Brain microvascular endothelial cell (primary cell): ENCODE measurements at regions not wholly inside any gene's neighbourhood (a gene's known extent, or its start where the extent isn't known, plus 50 kb on each side); places are given as distances from the start of the nearest gene placed in this dataset.

Experiments
- DNase-seq: peaks from one replicate; pipeline ENCODE4 v3.0.0-alpha.2; 2020
- H3K27ac ChIP-seq: fragments of 250-450 bp; sonication (Bioruptor Pico); 2 replicates; pipeline ENCODE4 v1.5.1; 2020; ENCODE audit warnings: mild to moderate bottlenecking, moderate library complexity
- H3K27me3 ChIP-seq: fragments of 250-450 bp; sonication (Bioruptor Pico); replicated peaks from 2 replicates; pipeline ENCODE4 v1.5.1; 2020; ENCODE audit warnings: mild to moderate bottlenecking
- H3K36me3 ChIP-seq: fragments of 250-450 bp; sonication (Bioruptor Pico); replicated peaks from 2 replicates; pipeline ENCODE4 v1.5.1; 2020; ENCODE audit warnings: mild to moderate bottlenecking
- H3K4me3 ChIP-seq: 2 replicates; pipeline ENCODE4 v1.5.1; 2011; ENCODE audit warnings: low read depth, mild to moderate bottlenecking, control low read depth, low read length, moderate library complexity
- CTCF ChIP-seq: IDR thresholded peaks from 2 replicates; pipeline ENCODE4 v1.5.1; 2011; ENCODE audit warnings: low read depth, mild to moderate bottlenecking, moderate library complexity, low read length, control low read depth, inconsistent platforms; ENCODE audit errors: missing control alignments
- in situ Hi-C: cut with HindIII; loops from 2 replicates; pipeline ENCODE4 v1.10.0; 2017; ENCODE audit warnings: low sequenced_read_pairs, low pct_ligation_motif_present

GRCh38 chr7:130943981-130944380, 210.0 kb upstream of the KLF14 start:
- H3K27ac ChIP-seq, result peak overlapping the region; percentile 74
- no peak overlapping the region for H3K4me3 ChIP-seq

GRCh38 chr7:130944997-130945396, 211.0 kb upstream of the KLF14 start:
- no peak overlapping the region for H3K4me3 ChIP-seq
- DNase-seq, result no peak
- H3K27ac ChIP-seq, result no peak overlapping the region
- H3K27me3 ChIP-seq, result no peaks in the 10 kb centered on the region
- TF ChIP-seq CTCF, result no peak
- in situ Hi-C loops, result no loop called here
- no peaks in the 10 kb centered on the region for H3K36me3 ChIP-seq

More at GRCh38 chr7:130943981-130944380, 210.0 kb upstream of the KLF14 start:
- Histone ChIP-seq H3K27me3 (no peaks in the 10 kb centered on the region), H3K36me3 (no peaks in the 10 kb centered on the region)
- no peak for TF ChIP-seq CTCF
- no peak for DNase-seq
- in situ Hi-C loops, result no loop called here

- no peaks in the 10 kb centered on the region for H3K27me3 ChIP-seq
- no peaks in the 10 kb centered on the region for H3K36me3 ChIP-seq
- in situ Hi-C loops, result no loop called here
- TF ChIP-seq CTCF, result no peak
- no peak overlapping the region for H3K4me3 ChIP-seq
- DNase-seq, result no peak
- no peak overlapping the region for H3K27ac ChIP-seq
Observed at GRCh38 chr7:130945411-130945811, 211.4 kb upstream of the KLF14 start.

- TF ChIP-seq CTCF, result no peak
- Histone ChIP-seq H3K27ac (no peak overlapping the region), H3K36me3 (no peaks in the 10 kb centered on the region), H3K27me3 (no peaks in the 10 kb centered on the region), H3K4me3 (no peak overlapping the region)
- DNase-seq, result no peak
- in situ Hi-C loops, result no loop called here
Observed at GRCh38 chr7:130946114-130946513, 212.1 kb upstream of the KLF14 start.

- in situ Hi-C loops, result no loop called here
- no peak for TF ChIP-seq CTCF
- H3K27ac ChIP-seq, result no peak overlapping the region
- no peak overlapping the region for H3K4me3 ChIP-seq
- H3K27me3 ChIP-seq, result no peaks in the 10 kb centered on the region
- no peak for DNase-seq
- H3K36me3 ChIP-seq, result no peaks in the 10 kb centered on the region
Observed at GRCh38 chr7:130947792-130948580, 214.0 kb upstream of the KLF14 start.

GRCh38 chr7:130948822-130949221, 214.8 kb upstream of the KLF14 start:
- Histone ChIP-seq H3K27ac (no peak overlapping the region), H3K36me3 (no peaks in the 10 kb centered on the region), H3K4me3 (no peak overlapping the region), H3K27me3 (no peaks in the 10 kb centered on the region)
- no peak for TF ChIP-seq CTCF
- in situ Hi-C loops, result no loop called here
- DNase-seq, result no peak
